ENCODE measurements at regions not wholly inside any gene's neighbourhood (a gene's known extent, or its start where the extent isn't known, plus 50 kb on each side); places are given as distances from the start of the nearest gene placed in this dataset.

DNA sequence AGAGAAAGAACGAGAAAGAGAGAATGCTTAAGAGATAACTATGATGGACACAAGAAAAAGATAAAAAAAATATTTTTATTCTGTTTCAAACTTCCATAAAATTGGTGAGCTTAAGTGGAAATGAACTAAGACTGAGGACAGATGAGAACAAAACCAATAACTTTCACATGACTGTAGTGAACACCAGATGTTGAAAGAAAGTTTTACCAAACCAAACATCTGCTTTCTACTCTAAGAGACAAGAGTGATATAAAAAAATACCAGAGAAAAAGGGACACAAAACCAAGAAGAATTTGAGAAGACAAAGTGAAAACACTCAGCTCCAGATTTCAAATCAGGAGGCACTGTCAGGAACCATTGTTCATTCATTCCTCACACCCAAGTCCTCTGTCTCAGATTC, 147.9 kb downstream of the IMPG2 start:
- no peak for DNase-seq

DNA sequence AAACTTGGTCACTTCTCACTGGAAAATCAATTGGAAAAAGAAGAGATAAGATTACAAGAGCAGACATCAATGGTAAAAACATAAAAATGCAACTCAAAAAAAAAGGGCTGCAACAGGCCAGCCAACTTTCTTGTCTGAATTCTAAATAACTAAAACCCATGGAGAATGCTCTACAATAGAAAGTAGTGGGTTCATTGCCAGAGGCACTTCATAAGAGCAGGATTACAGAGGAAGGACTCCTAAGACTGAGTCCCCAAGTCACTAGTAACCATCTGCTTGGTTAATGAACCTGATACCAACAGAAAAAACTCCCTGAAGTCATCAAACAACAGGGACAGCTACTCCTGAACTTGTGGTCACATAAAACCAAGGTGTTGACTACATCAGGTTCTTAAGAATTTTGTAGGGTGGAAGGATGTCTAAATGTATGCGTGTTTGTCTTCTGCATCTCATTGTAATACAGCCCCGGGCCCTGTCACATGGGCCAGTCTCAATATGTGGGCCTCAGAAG, 148.6 kb downstream of the IMPG2 start:
- no peak for DNase-seq

DNA sequence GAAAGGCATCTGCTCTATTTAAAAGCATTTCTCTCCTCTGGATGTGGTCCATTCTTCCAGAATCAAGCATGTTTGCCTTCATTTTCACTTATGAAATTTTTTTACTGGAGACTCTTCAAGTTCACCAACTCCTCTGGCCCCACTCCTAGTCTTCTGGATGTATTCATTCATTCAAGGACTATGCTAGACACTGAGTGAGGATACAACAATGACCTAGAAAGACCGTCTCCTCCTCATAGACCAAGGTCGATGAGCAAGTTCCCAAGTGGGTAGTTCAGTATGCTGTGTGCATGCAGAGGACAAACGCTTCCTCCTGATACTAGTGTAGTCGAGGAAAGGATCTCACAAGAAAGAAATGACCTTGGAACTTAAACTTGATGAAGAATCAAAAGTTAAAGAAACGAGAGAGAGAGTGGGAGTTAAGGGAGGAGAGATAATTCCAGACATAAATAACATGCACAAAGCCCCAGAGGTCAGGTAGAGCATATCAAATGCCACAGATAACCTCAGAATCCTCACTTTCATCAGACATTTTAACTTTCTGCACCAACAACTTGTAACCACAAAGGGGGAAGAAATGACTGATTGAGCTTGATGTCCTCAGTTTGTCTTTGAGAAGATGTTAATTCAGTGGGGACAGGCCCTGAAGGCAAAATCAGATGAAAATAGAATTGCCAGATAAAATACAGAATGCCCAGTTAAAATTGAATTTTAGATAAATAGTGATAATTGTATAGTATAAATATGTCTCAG, 149.4 kb downstream of the IMPG2 start:
- DNase-seq = no peak

DNA sequence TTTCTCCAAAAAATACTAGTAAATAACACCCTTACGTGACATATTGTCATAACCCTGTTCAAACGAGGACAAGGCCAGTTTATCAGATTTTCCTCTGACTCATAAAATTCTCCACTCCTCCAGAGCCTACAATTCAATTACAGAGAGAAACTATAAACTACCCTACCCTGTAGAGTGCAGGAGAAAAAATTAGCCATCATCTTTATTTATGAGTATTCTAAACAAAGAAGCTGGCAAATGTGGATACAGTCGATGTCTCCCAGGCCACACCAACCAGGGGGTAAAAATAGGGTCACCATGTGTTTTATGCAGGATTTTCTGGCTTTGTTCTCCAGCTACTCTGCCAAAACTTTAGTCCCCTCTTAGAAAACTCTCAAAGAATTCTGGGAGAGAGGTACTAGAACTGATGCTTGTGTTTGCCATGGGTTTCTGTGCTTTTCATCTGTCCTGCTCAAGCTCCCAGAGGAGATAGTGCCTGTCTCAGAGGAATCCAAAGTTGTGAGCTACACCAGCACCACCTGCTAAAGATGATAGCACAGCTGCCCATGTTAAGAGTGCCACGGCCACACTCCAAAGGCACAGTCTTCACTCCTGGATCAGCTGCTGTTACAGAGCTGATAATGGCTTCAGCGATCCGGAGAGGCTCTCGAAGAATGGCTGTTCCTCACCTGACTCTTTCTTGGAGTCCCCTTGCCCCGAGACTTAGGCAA, 150.2 kb downstream of the IMPG2 start:
- DNase-seq = no peak

DNA sequence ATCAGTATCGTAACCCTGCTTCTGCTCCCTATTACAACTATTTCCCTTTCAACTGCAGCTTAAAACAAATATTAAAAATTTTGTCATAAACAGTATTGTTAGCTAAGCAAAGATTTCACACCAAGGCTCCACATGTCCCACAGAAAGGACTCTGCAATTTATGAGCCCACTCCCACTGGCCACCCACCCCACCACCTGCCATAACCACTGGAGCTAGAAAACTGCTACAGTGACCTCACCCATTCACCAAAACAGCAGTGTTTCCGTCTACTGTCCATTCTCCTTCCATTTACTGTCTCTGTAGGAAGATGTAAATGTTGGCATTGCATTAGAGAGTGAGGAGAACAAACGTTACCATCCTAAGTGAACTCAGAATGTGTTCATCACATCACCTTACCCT, 150.9 kb downstream of the IMPG2 start:
- no peak for DNase-seq

DNA sequence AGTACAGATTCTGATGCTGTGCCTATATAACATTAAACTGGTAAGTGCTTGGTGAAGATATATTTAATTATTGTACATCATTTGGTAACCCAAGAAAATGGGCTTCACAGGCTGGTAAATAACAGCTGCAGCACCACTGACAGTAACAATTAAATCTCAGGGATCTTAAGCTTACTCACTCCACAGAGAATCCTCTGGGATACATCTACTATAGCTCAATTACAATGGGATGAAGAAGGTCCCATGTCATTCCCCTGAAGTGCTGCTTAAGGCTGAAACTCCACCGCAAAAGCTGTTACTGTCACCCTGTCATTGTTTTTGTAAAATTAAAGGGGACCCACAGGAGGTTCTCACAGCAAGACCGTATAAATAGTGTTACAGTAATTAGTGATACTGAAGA, 153.0 kb downstream of the IMPG2 start:
- DNase-seq = no peak

DNA sequence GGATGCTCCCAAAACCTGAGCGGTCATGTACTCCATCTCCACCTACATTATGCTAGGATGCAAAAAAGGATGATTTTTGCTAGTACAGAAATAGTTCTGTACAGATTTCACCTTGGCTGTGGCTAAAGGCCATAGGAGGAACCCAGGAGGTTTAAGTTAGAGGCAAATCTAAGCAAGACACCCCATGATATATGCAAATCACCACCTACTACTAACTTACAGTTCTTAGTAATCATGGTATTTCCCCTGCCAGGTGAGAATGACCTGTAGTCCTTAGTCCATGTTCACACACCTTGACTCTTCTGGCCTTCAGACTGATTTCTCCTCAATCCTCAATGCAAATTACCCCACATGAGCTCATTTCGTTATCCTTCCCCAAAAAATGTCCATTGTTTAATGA, 154.2 kb downstream of the IMPG2 start:
- DNase-seq = no peak

DNA sequence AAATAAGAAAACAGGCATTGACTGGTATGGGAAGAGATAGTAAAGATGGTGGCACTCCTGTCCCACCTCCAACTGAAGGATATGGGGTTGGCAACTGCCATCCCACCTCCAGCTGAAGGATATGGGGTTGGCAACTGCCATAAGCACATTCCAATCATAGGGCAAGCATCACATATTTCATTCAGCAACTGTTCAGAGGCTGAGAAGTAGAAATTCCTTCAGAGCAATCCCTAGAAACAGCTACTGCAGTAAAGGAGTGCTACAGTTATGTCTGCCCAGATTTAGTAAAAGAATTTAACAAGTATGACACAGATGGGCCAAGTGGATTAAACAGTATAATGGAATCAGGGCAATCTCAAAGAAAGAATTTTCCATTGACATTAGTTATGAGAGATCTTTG, 156.8 kb downstream of the IMPG2 start:
- no peak for DNase-seq

DNA sequence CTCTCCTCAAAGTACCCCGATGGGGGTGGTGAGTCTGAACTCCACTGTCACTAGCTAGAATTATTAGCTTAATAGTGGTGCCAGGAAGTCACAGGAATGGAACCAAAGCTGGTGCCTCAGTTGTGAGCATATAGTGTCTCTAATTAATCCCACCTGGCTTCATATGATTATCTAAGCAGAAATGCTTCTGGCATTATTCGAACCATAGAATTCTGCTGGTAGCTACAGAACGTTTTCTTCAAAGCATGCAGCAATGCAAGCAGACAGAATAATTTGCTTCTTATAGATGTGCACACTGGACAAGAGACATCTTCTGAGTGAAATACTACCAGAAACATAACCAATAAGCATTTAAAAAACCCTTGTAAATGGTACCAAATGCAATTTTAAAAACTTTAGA, 160.9 kb downstream of the IMPG2 start:
- no peak for DNase-seq

DNA sequence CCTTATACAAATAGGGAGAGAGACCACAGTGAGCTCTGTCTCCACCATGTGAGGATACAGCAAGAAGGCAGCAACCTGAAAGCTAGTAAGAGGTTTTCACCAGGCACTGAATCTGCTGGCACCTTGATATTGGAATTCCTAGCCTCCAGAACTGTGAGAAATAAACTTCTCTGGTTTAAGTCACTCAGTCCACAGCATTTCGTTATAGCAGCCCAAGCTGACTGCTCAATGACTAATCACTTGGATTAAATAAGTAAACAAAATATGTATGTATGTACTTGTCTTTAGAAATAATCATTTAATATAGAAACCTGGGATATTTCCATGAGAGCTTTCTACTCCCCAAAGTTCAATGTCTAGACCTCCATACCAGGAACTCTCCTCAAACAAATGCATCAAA, 162.0 kb downstream of the IMPG2 start:
- no peak for DNase-seq

DNA sequence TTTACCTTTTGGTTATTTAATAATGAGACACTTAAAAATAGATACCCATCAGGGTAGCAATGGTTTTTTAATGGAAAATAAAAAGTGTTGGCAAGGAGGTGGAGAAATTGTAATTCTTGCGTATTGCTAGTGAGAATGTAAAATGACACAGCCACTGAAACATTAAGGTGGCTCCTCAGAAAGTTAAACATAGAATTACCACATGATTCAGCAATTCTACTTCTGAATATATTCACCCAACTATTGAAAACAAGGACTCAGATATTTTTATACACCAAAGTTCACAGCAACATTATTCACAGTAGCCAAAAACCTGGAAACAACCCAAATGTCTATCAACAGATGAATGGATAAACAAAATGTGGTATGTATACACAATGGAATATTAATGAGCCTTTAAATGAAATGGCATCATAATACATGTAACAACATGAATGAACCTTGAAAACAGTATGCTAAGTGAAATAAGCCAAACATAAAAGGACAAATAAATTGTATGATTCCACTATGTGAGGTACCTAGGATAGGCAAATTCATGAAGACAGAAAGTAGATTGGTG, 163.5 kb downstream of the IMPG2 start:
- DNase-seq = no peak

DNA sequence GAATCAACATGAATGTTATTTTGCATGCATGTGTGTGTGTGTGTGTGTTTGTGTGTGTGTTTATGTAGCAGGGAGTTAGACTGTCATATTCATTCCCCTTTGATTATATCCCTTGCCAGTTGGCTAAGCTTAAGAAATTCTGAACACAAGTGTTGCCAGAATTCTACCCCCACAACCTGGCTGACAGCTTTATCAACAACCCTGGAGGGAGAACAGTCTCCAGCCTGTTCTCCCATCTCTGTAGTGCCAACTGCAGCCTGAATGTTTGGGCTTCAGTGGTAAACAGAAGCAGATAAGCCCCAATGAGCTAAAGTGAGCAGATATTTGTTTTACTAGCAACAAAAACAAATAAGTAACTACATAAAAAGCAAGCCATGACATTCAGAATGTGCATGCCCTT, 162.6 kb upstream of the ABI3BP start:
- no peak for DNase-seq

DNA sequence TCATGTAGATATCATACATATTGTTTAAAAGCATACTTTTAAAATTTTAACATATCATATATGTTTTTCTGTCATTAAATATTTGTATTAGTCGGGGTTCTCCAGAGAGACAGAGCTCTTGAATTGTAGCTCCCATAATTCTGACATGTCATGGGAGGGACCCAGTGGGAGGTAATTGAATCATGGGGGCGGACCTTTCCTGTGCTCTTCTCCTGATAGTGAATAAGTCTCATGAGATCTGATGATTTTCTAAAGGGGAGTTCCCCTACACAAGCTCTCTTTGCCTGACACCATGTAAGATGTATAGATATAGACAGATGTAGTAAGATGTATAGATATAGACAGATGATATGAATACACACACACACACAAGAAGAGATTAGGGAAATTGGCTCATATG, 161.2 kb upstream of the ABI3BP start:
- DNase-seq = no peak

DNA sequence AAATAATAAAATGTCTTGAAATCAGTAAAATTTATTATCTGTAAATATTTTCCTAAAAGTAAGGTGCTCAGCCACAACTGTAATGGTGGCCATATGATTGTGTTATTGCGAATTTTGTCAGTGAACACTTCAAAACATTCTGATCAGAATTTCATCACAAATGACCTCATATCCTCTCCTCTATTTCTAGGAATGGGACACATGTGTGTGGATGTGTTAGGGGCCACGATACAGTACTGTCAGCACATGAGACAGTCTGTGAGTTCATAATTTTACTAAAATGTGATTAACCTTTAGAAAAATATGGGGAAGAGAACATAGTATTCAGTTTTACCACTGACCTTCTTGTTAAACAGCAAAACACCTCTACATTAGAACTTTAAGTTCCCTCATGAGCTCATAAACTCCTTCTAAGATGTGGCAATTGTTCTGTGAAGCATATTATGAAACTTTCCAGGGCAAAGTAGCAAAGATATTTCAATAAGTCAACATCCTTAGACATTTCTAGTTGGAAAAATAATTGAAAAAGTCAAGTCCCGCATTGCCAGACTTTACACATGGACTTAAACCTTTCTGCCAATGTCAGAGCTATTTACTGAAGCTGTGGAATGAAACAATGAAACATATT, 158.2 kb upstream of the ABI3BP start:
- no peak for DNase-seq

DNA sequence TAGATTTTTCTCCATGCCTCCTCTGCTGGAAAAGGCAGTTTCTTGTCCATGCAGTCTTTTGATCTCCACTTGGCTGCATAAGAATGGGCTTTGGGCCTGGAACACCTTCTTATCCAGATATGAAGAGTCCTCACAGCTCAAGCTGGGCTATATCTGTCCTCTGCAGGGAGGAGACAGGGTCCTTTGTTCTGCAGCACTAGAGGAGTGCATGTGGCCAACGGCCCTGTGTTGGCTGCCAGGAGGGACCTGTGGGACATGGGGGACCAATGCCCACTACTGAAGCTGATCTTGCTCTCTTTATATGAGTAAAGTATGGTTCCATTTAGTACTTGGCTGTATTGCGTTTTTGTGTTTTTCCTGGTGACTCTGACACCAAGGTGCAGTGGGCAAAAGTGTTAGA, 157.3 kb upstream of the ABI3BP start:
- DNase-seq = no peak

DNA sequence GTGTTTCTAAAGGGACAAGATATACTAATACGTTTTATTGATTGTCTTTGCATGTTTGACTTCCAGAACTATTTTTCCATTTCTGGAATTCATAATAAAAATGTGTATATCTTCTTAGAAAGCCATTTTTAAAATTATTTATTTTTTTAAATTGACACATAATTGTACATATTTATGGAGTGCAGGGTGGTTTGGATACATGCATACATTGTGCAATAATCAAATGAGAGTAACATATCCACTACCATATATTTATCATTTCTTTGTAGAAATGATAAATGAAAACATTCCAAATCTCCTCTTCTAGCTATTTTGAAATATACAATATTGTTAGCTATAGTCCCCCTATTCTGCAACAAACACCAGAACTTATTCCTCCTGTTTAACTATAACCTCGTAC, 156.5 kb upstream of the ABI3BP start:
- DNase-seq = no peak

DNA sequence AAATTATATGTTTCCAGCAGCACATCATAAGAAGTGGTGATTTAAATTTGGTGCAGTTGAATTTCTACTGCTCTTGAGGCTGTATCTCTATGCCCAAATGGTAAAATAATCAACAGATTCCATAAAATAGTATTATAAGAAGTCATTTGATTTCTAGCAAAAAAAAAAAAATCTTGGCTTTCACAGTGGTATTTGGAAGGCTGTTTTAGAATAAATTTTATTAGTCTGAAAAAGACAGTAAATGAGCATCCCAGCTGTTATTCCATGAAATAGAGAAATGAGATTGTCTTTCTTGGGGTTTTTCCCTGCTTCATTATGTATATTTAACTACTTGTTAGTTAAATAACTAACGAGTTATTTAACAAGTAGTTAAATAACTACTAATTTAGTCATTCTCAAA, 156.0 kb upstream of the ABI3BP start:
- DNase-seq = no peak

DNA sequence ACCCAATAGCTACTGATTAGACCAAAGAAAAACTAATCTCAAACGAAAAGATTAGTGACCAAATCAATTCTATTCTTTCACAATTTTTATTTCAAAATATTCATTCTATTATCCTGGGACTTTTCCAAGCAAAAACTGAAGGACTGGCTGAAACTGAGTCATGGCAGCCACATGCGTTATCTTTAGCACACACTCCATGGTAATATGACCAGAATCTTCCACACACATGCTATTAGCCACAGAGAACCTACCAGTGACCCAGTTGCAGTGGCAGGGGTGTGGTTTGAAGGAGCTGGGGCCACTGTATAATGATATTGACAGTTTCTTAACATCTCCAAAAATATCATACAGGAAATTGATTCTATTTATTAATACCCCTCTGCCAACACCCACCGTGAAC, 154.8 kb upstream of the ABI3BP start:
- DNase-seq = no peak

DNA sequence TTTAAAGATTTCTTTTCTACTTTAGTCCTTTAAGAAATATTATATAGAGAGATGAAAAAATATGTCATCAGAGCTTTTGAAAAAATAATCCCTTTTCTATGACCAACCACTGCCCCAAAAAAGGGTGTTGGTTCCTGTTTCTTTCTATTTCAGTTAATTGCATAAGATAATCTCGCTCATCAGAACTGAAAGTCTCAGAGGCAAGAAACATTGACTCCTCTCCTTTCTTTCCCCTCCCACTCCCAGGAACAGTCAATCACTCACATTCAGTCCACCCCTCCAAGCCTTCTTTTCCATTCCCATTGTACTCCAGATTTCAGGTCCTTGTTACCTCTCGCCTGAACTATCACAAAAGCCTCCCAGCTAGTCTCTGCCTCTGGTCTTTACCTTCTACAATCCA, 153.7 kb upstream of the ABI3BP start:
- DNase-seq = no peak

DNA sequence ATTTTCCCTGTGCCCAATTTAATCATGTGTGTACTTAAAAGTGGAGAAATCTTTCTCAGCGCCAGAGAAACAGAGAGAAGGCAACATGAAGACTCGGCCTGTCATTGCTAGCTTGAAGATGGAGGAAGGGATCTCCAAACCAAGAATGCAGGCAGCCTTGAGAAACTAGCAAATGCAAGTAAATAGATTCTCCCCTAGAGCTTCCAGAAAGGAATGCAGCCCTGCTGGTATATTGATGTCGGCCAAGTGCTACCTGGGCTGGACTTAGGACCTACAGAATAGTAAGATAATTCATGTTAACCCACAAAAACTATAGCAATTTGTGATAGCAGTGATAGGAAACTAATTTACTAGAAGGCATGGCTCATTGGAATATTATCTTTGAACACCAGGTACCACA, 150.9 kb upstream of the ABI3BP start:
- no peak for DNase-seq

DNA sequence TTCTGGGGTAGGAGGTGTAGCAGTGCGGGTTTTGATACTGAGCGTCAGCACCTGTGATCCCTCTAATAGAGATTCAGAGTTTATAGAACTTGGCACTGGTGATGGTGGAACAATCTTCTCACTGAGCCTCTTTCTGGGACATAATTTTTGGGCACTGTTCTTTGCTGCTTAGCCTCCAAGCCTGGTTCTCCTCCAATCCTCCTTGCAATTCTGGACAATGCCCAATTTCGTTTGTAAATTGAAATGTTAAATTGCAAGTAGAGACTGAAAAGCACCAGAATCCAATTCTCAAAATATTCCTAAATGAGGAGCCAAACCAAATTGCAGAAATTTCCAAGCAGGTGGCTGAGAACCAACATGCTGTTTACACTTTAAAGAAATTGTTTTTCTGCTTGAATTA, 149.8 kb upstream of the ABI3BP start:
- no peak for DNase-seq

DNA sequence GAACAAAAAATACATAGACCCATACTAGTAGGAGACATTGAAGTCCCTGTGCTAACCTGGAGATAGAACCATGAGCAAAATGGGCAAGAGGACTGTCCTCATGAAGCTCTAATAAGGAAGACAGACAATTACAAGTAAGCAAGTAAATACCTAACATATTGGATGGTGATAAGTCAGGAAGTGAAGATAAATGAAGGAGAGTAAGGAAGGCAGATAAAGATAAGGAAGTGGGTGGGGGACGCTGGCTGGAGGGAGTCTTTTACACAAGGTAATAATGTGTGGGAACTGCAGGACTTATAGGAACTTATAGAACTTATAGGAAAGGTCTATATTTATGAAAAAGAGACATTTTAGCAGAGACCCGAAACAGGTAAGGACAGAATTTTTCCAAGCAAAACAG, 148.9 kb upstream of the ABI3BP start:
- DNase-seq = no peak

DNA sequence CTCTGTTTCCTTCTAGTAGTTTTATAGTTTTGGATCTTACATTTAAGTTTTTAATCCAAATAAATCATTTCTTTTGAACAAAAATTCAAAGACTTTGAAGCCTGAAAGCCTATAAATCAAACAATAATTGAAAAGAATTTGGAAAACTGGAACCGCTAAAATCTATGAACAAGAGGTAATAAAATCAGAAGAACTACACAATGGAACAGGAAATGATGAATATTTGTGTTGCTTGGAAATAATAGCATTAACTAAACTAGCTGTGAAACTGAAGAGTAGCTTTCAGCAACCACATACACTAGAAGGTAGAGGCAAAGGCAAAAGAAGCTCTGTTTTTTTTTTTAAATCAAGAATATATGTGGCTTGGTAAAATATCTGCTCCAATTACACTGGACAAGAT, 147.9 kb upstream of the ABI3BP start:
- no peak for DNase-seq

DNA sequence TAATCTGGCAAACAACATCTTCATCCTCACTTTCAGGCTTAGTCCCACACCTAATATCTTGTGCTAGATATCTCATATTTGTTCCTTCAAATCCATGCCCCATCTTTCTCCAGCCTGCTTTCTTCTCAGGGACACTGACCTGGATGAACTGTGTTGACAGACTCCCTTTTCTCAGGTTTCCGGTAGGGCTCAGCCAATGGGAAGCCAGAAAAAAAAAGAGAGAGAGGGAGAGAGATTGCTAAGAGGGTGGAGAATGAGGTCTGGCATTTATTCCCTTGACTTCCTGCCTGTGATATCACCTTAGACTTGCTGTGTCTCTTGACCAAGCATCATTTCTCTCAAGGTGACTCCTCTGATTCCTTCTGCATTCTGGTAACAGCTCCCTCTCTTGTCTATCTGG, 145.6 kb upstream of the ABI3BP start:
- DNase-seq = no peak
